Stomach (tissue), 8 donors: ENCODE measurements at regions not wholly inside any gene's neighbourhood (a gene's known extent, or its start where the extent isn't known, plus 50 kb on each side); places are given as distances from the start of the nearest gene placed in this dataset.

Experiments
- DNase-seq, 2 donors: peaks; one replicate each; pipeline versions ENCODE4 v3.0.0 to v3.0.0-alpha.2; 2013 to 2019
- H3K27ac ChIP-seq, 5 donors: fragments of 200-600 bp in 4 of 5; sonication (generic) in 4 of 5; one replicate each; pipeline ENCODE4 v1.5.1; 2013 to 2019; ENCODE audit warnings: mild to moderate bottlenecking in 1 of 5, moderate library complexity in 1 of 5
- H3K27me3 ChIP-seq, 3 donors: fragments of 200-600 bp; sonication (generic); one replicate each; pipeline ENCODE4 v1.5.1; 2017 to 2019; ENCODE audit warnings: mixed run types in 1 of 3
- H3K36me3 ChIP-seq, 4 donors: fragments of 200-600 bp; sonication (generic); 1 replicate in 3 of 4; 2 replicates in 1 of 4; pipeline ENCODE4 v1.5.1; 2016 to 2019
- H3K4me1 ChIP-seq, 4 donors: fragments of 200-600 bp; sonication (generic); one replicate each; pipeline ENCODE4 v1.5.1; 2016 to 2019
- H3K4me3 ChIP-seq, 4 donors: fragments of 200-600 bp; sonication (generic) in 3 of 4; one replicate each; pipeline ENCODE4 v1.5.1; 2016 to 2019; ENCODE audit warnings: mild to moderate bottlenecking in 1 of 4
- H3K9me3 ChIP-seq, 4 donors: fragments of 200-600 bp; sonication (generic); one replicate each; pipeline ENCODE4 v1.5.1; 2016 to 2019
- EP300 ChIP-seq: sonication (generic); formaldehyde crosslinking; IDR thresholded peaks from one replicate; pipeline ENCODE4 v1.6.1; 2017; ENCODE audit warnings: antibody characterized with exemption
- POLR2A ChIP-seq, 4 donors: fragments of 450-650 bp; IDR thresholded peaks; one replicate each; pipeline ENCODE4 v1.6.1; 2016; ENCODE audit warnings: antibody characterized with exemption in 4 of 4, control low read depth in 2 of 4, mild to moderate bottlenecking in 1 of 4, moderate library complexity in 1 of 4
- POLR2AphosphoS5 ChIP-seq, 3 donors: sonication (generic); formaldehyde crosslinking; IDR thresholded peaks; one replicate each; pipeline ENCODE4 v1.6.1; 2016; ENCODE audit warnings: antibody characterized with exemption in 3 of 3
- WGBS, 5 donors: extraction: QIAGEN DNeasy Blood & Tissue Kit in 3 of 5; methylation state at CpG; one replicate each; pipeline versions ENCODE4 v1.1.5 to v1.1.7; 2013 to 2018; 5-methylcytosine and 5-hydroxymethylcytosine counted together
- intact Hi-C: fragments of 100-400 bp; cut with DNase I; formaldehyde crosslinking; loops from one replicate; pipeline ENCODE4 v1.15.1; 2023; ENCODE audit warnings: low total_unique reads
- TF ChIP-seq, protein P1 (sequence below), 7 experiments: fragments of 450-650 bp in 4 of 7; fragments of 200-600 bp in 3 of 7; sonication (generic) in 3 of 7; IDR thresholded peaks; one replicate each; pipeline ENCODE4 v1.5.1; 2016 to 2019; ENCODE audit warnings: antibody characterized with exemption in 7 of 7, control low read depth in 2 of 7, mild to moderate bottlenecking in 1 of 7
- donor health status: healthy with polysubstance abuse.
- donor health status: Bipolar disorder and iron deficiency.
- donor health status: healthy.

- no peaks in the 10 kb centered on the region for H3K36me3 ChIP-seq
- H3K9me3 ChIP-seq = no peaks in the 10 kb centered on the region
- DNase-seq = no peak
- WGBS, 5 donors = 41 to 48% (median 45%) methylated on average over 21 to 22 of the region's 22 CpGs
- TF ChIP-seq, protein P1, sequence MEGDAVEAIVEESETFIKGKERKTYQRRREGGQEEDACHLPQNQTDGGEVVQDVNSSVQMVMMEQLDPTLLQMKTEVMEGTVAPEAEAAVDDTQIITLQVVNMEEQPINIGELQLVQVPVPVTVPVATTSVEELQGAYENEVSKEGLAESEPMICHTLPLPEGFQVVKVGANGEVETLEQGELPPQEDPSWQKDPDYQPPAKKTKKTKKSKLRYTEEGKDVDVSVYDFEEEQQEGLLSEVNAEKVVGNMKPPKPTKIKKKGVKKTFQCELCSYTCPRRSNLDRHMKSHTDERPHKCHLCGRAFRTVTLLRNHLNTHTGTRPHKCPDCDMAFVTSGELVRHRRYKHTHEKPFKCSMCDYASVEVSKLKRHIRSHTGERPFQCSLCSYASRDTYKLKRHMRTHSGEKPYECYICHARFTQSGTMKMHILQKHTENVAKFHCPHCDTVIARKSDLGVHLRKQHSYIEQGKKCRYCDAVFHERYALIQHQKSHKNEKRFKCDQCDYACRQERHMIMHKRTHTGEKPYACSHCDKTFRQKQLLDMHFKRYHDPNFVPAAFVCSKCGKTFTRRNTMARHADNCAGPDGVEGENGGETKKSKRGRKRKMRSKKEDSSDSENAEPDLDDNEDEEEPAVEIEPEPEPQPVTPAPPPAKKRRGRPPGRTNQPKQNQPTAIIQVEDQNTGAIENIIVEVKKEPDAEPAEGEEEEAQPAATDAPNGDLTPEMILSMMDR (IDR thresholded peaks at IDR 0.05) = no peak
- no peak for TF ChIP-seq EP300
- TF ChIP-seq POLR2AphosphoS5 (IDR thresholded peaks at IDR 0.05) = no peak
- H3K4me1 ChIP-seq = no peaks in the 10 kb centered on the region
- intact Hi-C loops = no loop called here
- no peak overlapping the region for H3K4me3 ChIP-seq
- no peak overlapping the region for H3K27ac ChIP-seq
- peaks cover 0 to 78% (median 16%) of the 10 kb centered on the region in 3 donors for H3K27me3 ChIP-seq
Observed at GRCh38 chr20:56826705-56827665, 197.9 kb downstream of the TFAP2C start.

- Histone ChIP-seq H3K4me1 (no peaks in the 10 kb centered on the region), H3K9me3 (no peaks in the 10 kb centered on the region), H3K4me3 (no peak overlapping the region), H3K27me3 (peaks cover 0 to 79% (median 19%) of the 10 kb centered on the region in 3 donors), H3K27ac (no peak overlapping the region), H3K36me3 (no peaks in the 10 kb centered on the region)
- intact Hi-C loops = no loop called here
- TF ChIP-seq EP300 (no peak), POLR2AphosphoS5 (IDR thresholded peaks at IDR 0.05) (no peak), POLR2A (IDR thresholded peaks at IDR 0.05) (no peak)
- TF ChIP-seq, protein P1 (IDR thresholded peaks at IDR 0.05) = no peak
- WGBS, 5 donors = 49 to 66% (median 63%) methylated on average over 14 of the region's 14 CpGs
- no peak for DNase-seq
Observed at GRCh38 chr20:56827763-56828162, 198.7 kb downstream of the TFAP2C start.

GRCh38 chr20:56828402-56828801, 199.3 kb downstream of the TFAP2C start:
- Histone ChIP-seq H3K4me1 (no peaks in the 10 kb centered on the region), H3K9me3 (no peaks in the 10 kb centered on the region), H3K4me3 (no peak overlapping the region), H3K27me3 (peaks cover 0 to 85% (median 25%) of the 10 kb centered on the region in 3 donors), H3K27ac (no peak overlapping the region), H3K36me3 (no peaks in the 10 kb centered on the region)
- WGBS, 5 donors = 91 to 95% (median 94%) methylated on average over 9 of the region's 9 CpGs
- intact Hi-C loops = no loop called here
- no peak for DNase-seq
- TF ChIP-seq POLR2A (IDR thresholded peaks at IDR 0.05) (no peak), EP300 (no peak), POLR2AphosphoS5 (IDR thresholded peaks at IDR 0.05) (no peak)
- TF ChIP-seq, protein P1 (IDR thresholded peaks at IDR 0.05) = no peak

GRCh38 chr20:56829788-56830385, 200.8 kb downstream of the TFAP2C start:
- WGBS, 5 donors = 12 to 18% (median 14%) methylated on average over 14 to 17 of the region's 17 CpGs
- Histone ChIP-seq H3K36me3 (no peaks in the 10 kb centered on the region), H3K27me3 (peaks cover 0 to 94% (median 26%) of the 10 kb centered on the region in 3 donors), H3K9me3 (no peaks in the 10 kb centered on the region), H3K4me1 (no peaks in the 10 kb centered on the region), H3K4me3 (no peak overlapping the region), H3K27ac (no peak overlapping the region)
- no peak for DNase-seq
- TF ChIP-seq EP300 (no peak), POLR2AphosphoS5 (IDR thresholded peaks at IDR 0.05) (no peak), POLR2A (IDR thresholded peaks at IDR 0.05) (no peak)
- intact Hi-C loops = no loop called here
